ENCODE measurements at regions not wholly inside any gene's neighbourhood (a gene's known extent, or its start where the extent isn't known, plus 50 kb on each side); places are given as distances from the start of the nearest gene placed in this dataset.

- TF ChIP-seq TAF1 (IDR thresholded peaks at IDR 0.05; ENCODE audit: borderline replicate concordance, insufficient read depth, low read length) = no peak
- no peak for TF ChIP-seq FOXP2 (optimal IDR thresholded peaks at IDR 0.05; ENCODE audit: borderline replicate concordance, extremely low read depth, extremely low read length, insufficient read depth)
- TF ChIP-seq POLR2AphosphoS5 (IDR thresholded peaks at IDR 0.05; ENCODE audit: low read depth, low read length) = no peak
- TF ChIP-seq REST (IDR thresholded peaks at IDR 0.05; ENCODE audit: insufficient read depth in 1 of 2, low read depth in 2 of 2, low read length in 2 of 2) = no peak
- TF ChIP-seq SIN3A (IDR thresholded peaks at IDR 0.05; ENCODE audit: borderline replicate concordance, insufficient read depth, low read length) = no peak
These were observed 381.2 kb downstream of the TXNL1 start for GRCh38 chr18:56257205-56257604.

GRCh38 chr18:56256659-56257058 is 381.7 kb downstream of the TXNL1 start:
- TF ChIP-seq REST (IDR thresholded peaks at IDR 0.05; ENCODE audit: insufficient read depth in 1 of 2, low read depth in 2 of 2, low read length in 2 of 2) (no peak), POLR2AphosphoS5 (IDR thresholded peaks at IDR 0.05; ENCODE audit: low read depth, low read length) (no peak), SIN3A (IDR thresholded peaks at IDR 0.05; ENCODE audit: borderline replicate concordance, insufficient read depth, low read length) (no peak), FOXP2 (optimal IDR thresholded peaks at IDR 0.05; ENCODE audit: borderline replicate concordance, extremely low read depth, extremely low read length, insufficient read depth) (no peak), TAF1 (IDR thresholded peaks at IDR 0.05; ENCODE audit: borderline replicate concordance, insufficient read depth, low read length) (no peak)

- no peak for TF ChIP-seq REST (IDR thresholded peaks at IDR 0.05; ENCODE audit: insufficient read depth in 1 of 2, low read depth in 2 of 2, low read length in 2 of 2)
- no peak for TF ChIP-seq POLR2AphosphoS5 (IDR thresholded peaks at IDR 0.05; ENCODE audit: low read depth, low read length)
- no peak for TF ChIP-seq SIN3A (IDR thresholded peaks at IDR 0.05; ENCODE audit: borderline replicate concordance, insufficient read depth, low read length)
- TF ChIP-seq TAF1 (IDR thresholded peaks at IDR 0.05; ENCODE audit: borderline replicate concordance, insufficient read depth, low read length) = no peak
These were observed 383.0 kb downstream of the TXNL1 start for GRCh38 chr18:56255381-56255780.

GRCh38 chr18:56252456-56252855 is 385.9 kb downstream of the TXNL1 start:
- TF ChIP-seq REST (IDR thresholded peaks at IDR 0.05; ENCODE audit: insufficient read depth in 1 of 2, low read depth in 2 of 2, low read length in 2 of 2) = no peak
- TF ChIP-seq FOXP2 (optimal IDR thresholded peaks at IDR 0.05; ENCODE audit: borderline replicate concordance, extremely low read depth, extremely low read length, insufficient read depth) = no peak
- no peak for TF ChIP-seq POLR2AphosphoS5 (IDR thresholded peaks at IDR 0.05; ENCODE audit: low read depth, low read length)
- TF ChIP-seq SIN3A (IDR thresholded peaks at IDR 0.05; ENCODE audit: borderline replicate concordance, insufficient read depth, low read length) = no peak
- TF ChIP-seq TAF1 (IDR thresholded peaks at IDR 0.05; ENCODE audit: borderline replicate concordance, insufficient read depth, low read length) = no peak

GRCh38 chr18:56248610-56249235 is 389.7 kb downstream of the TXNL1 start:
- TF ChIP-seq FOXP2 (optimal IDR thresholded peaks at IDR 0.05; ENCODE audit: borderline replicate concordance, extremely low read depth, extremely low read length, insufficient read depth) = no peak
- no peak for TF ChIP-seq REST (IDR thresholded peaks at IDR 0.05; ENCODE audit: insufficient read depth in 1 of 2, low read depth in 2 of 2, low read length in 2 of 2)
- no peak for TF ChIP-seq SIN3A (IDR thresholded peaks at IDR 0.05; ENCODE audit: borderline replicate concordance, insufficient read depth, low read length)
- no peak for TF ChIP-seq POLR2AphosphoS5 (IDR thresholded peaks at IDR 0.05; ENCODE audit: low read depth, low read length)
- no peak for TF ChIP-seq TAF1 (IDR thresholded peaks at IDR 0.05; ENCODE audit: borderline replicate concordance, insufficient read depth, low read length)

Data from PFSK-1 (cell line).